Calu3 (cell line): ENCODE measurements at regions not wholly inside any gene's neighbourhood (a gene's known extent, or its start where the extent isn't known, plus 50 kb on each side); places are given as distances from the start of the nearest gene placed in this dataset.

Source experiments
- BruUV-seq: library from RNA; stranded (reverse); fragments of 400-500 nt; replicated peaks from 2 replicates; lab custom pipeline; 2021; lab: Mats Ljungman, UMichigan
- CTCF ChIA-PET: fragments of 300-600 bp; sonication (Branson Sonifier 250); formaldehyde crosslinking; loops from one replicate; lab custom pipeline; 2022; ENCODE audit warnings: antibody characterized with exemption; lab: Charles Lee
- DNase-seq: peaks from one replicate; pipeline ENCODE4 v3.0.0; 2022
- H3K27ac Mint-ChIP-seq: one replicate; pipeline ENCODE4 v1.8.0; 2022; ENCODE audit warnings: mixed read lengths; ENCODE audit not compliant: unreplicated experiment
- H3K27me3 Mint-ChIP-seq: one replicate; pipeline ENCODE4 v1.8.0; 2022; ENCODE audit warnings: mixed read lengths; ENCODE audit not compliant: unreplicated experiment
- H3K36me3 Mint-ChIP-seq: one replicate; pipeline ENCODE4 v1.8.0; 2022; ENCODE audit warnings: mild to moderate bottlenecking, moderate library complexity, mixed read lengths; ENCODE audit not compliant: insufficient read depth, unreplicated experiment
- H3K4me1 Mint-ChIP-seq: one replicate; pipeline ENCODE4 v1.8.0; 2022; ENCODE audit warnings: mild to moderate bottlenecking, low read depth, mixed read lengths; ENCODE audit not compliant: unreplicated experiment
- H3K4me3 Mint-ChIP-seq: one replicate; pipeline ENCODE4 v1.8.0; 2022; ENCODE audit warnings: mild to moderate bottlenecking, low read depth, moderate library complexity, mixed read lengths; ENCODE audit not compliant: unreplicated experiment
- H3K9me3 Mint-ChIP-seq: one replicate; pipeline ENCODE4 v1.8.0; 2022; ENCODE audit warnings: low read depth, mixed read lengths; ENCODE audit not compliant: unreplicated experiment
- intact Hi-C: fragments of 100-400 bp; cut with micrococcal nuclease; formaldehyde crosslinking; loops from one replicate; pipeline ENCODE4 v1.10.0; 2022; ENCODE audit not compliant: unreplicated experiment
- TF ChIP-seq, protein P1 (sequence below): fragments of 200-600 bp; IDR thresholded peaks from one replicate; pipeline ENCODE4 v1.8.0; 2022; ENCODE audit warnings: antibody characterized with exemption; ENCODE audit not compliant: unreplicated experiment

DNA sequence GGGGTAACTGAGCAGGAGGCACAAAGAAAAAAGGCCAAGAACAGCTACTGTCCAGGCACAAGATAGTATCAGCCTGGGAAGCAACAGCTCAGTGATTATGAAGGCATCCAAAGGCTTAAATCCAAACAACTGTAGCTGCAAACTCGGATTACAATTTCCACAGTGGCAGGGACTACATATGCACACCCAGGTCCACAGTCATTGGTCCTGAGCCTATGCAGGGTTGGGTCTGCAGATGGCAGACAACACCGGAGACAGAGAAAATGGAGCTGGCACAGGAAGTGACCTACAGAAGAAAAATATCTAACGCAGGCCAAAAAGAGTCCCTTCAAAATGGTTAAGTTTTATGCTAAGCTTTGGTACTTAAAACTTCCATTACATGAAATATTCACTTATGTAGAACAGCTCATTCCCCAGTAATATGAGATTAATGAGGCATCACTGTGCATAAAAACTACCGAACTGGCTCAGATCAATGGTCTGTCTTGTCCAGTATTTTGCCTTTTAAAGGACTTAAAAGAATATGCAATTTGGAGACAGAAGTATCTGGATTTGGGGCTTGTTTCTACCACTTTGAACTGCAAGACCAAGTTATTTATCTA, 132.1 kb downstream of the SUCLG1 start:
- no peaks in the 10 kb centered on the region for H3K4me1 Mint-ChIP-seq
- H3K27ac Mint-ChIP-seq, result no peak overlapping the region
- peaks cover under 1% of the 10 kb centered on the region for H3K27me3 Mint-ChIP-seq
- no peaks in the 10 kb centered on the region for H3K36me3 Mint-ChIP-seq
- CTCF ChIA-PET, result no interaction called here
- intact Hi-C loops, result loop anchor here (10.0 kb wide), 1 partner anchor 98 kb away; no protein-coding TSS in a partner anchor
- no peak overlapping the region for H3K4me3 Mint-ChIP-seq
- BruUV-seq, result no TSS peak
- DNase-seq, result no peak
- TF ChIP-seq, protein P1, sequence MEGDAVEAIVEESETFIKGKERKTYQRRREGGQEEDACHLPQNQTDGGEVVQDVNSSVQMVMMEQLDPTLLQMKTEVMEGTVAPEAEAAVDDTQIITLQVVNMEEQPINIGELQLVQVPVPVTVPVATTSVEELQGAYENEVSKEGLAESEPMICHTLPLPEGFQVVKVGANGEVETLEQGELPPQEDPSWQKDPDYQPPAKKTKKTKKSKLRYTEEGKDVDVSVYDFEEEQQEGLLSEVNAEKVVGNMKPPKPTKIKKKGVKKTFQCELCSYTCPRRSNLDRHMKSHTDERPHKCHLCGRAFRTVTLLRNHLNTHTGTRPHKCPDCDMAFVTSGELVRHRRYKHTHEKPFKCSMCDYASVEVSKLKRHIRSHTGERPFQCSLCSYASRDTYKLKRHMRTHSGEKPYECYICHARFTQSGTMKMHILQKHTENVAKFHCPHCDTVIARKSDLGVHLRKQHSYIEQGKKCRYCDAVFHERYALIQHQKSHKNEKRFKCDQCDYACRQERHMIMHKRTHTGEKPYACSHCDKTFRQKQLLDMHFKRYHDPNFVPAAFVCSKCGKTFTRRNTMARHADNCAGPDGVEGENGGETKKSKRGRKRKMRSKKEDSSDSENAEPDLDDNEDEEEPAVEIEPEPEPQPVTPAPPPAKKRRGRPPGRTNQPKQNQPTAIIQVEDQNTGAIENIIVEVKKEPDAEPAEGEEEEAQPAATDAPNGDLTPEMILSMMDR, result no peak
- H3K9me3 Mint-ChIP-seq, result no peaks in the 10 kb centered on the region

DNA sequence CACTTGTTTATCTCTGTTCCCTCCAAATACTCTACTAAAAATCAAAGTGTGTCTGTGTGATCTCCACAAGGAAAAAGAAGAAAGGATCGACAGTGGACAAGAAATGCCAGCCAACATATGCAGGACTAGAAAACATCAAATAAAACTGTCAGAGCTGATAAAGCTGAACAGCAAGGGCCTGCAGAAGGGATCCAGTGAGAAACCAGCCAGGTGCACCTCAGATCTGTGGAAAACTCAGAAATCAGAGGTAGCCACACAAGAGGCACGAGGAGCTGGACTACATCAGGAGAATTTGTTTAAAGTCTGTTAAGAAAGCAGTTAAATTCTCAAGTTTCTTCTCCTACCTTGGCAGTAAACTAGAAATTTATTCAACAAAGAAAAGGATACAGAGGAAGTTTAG, 135.2 kb downstream of the SUCLG1 start:
- H3K27me3 Mint-ChIP-seq, result peaks cover 16% of the 10 kb centered on the region
- CTCF ChIA-PET, result interaction anchor here (1.6 kb wide), 1 partner anchor 9 kb away, joined by 4 read pairs; no protein-coding TSS in a partner anchor
- TF ChIP-seq, protein P1, result no peak
- intact Hi-C loops, result loop anchor here (10.0 kb wide), 1 partner anchor 101 kb away; no protein-coding TSS in a partner anchor
- no peak overlapping the region for H3K4me3 Mint-ChIP-seq
- DNase-seq, result no peak
- BruUV-seq, result no TSS peak
- H3K9me3 Mint-ChIP-seq, result no peaks in the 10 kb centered on the region
- H3K36me3 Mint-ChIP-seq, result no peaks in the 10 kb centered on the region
- H3K4me1 Mint-ChIP-seq, result no peaks in the 10 kb centered on the region
- no peak overlapping the region for H3K27ac Mint-ChIP-seq

DNA sequence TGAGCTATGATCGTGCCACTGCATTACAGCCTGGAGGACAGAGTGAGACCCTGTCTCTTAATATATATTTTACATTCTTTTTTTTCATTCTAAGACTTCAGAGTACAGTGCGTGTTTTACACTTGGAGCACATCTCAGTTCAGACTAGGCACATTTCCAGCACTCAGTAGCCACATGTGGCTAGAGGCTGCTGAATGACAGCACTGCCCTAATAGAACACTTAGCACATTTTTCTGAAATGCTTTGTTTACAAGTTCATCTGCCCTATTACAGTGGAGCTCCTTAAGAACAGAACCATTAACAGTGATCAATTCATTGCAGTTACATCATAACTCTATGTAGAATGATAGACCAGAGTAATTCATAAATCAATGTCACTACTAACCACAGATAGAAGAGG, 138.1 kb downstream of the SUCLG1 start:
- CTCF ChIA-PET, result no interaction called here
- TF ChIP-seq, protein P1, result no peak
- no TSS peak for BruUV-seq
- Mint-ChIP-seq H3K9me3 (no peaks in the 10 kb centered on the region), H3K4me1 (no peaks in the 10 kb centered on the region), H3K36me3 (no peaks in the 10 kb centered on the region), H3K4me3 (no peak overlapping the region), H3K27ac (no peak overlapping the region), H3K27me3 (peaks cover 34% of the 10 kb centered on the region)
- intact Hi-C loops, result loop anchor here (10.0 kb wide), 1 partner anchor 104 kb away; no protein-coding TSS in a partner anchor
- DNase-seq, result no peak

DNA sequence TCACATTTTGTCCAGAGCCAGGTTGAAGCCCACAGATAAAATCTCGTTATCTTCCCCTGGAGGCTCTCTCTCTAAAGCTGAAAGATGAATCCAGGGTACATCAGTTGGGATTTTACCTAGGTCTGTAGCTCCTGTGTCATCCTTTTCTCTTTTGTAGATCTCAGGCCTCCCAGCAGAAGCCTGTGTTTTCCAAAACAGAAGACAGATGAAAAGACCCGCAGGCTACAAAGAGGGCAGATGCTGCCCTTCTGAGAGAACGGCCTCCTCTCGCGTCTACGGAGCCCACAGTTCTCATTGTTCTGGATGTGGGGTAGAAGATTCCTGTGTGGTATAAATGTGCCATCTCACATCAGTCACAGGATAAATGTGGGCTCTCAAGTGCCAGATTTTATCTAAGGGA, 139.5 kb downstream of the SUCLG1 start:
- H3K4me3 Mint-ChIP-seq, result no peak overlapping the region
- peaks cover 6% of the 10 kb centered on the region for H3K4me1 Mint-ChIP-seq
- TF ChIP-seq, protein P1, result no peak
- H3K36me3 Mint-ChIP-seq, result no peaks in the 10 kb centered on the region
- no peaks in the 10 kb centered on the region for H3K9me3 Mint-ChIP-seq
- peaks cover 43% of the 10 kb centered on the region for H3K27me3 Mint-ChIP-seq
- intact Hi-C loops, result loop anchor here (5.0 kb wide), 1 partner anchor 313 kb away; no protein-coding TSS in a partner anchor
- CTCF ChIA-PET, result no interaction called here
- no peak for DNase-seq
- no peak overlapping the region for H3K27ac Mint-ChIP-seq
- no TSS peak for BruUV-seq
